Amniotic stem cell (primary cell): ENCODE measurements at regions not wholly inside any gene's neighbourhood (a gene's known extent, or its start where the extent isn't known, plus 50 kb on each side); places are given as distances from the start of the nearest gene placed in this dataset.
"Not testable (repeated sequence)": the region's sequence is repeated elsewhere in the genome, so short reads cannot be mapped to it uniquely, and the experiment has no call there.

Source experiments
- DNase-seq: peaks from one replicate; lab custom pipeline; 2025; lab: John Stamatoyannopoulos, UW

DNA sequence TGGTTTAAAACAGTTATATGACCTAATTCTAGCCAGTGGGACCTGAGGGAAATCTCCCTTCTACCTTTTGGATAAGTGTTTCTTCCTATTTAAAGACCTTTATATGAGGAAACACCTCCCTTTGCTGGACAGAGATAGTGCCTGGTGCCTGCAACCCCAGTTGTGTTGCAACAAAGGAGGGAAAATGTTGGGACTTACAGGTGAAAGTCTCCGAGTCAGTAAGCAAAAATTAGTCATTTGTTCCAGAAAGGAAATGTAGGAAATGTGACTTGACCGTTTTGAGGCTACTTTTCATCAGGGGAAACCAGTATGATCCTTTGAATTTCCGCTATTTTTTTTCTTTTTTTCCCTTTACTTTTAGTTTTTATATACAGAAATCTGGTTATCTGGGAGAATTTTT, 165.5 kb downstream of the DKK1 start:
- DNase-seq = no peak

DNA sequence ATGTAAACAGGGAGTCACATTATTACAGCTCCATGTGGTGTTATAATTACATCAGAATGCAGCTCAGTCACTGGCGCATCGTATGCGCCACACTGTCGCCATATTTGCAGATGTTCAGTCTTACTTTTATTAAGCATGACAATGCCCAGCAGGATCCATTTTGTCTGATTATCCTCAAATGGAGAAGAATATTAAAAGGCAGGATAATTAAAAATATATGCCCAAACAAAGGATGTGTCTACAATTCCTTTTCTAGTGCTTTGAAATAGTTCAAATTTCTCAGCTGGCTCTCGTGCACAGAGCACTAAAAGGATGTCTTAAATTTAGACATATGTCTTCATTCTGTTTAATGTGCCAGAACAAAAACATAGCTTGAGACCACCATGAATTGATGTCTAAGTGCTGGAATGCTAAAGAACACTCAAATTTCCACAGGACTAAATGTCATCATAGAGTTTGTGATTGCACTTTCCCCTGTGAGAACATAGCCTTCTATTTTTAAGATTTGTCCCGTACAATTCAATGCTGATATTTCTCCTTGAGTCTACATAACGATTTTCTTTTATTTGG, 168.0 kb downstream of the DKK1 start:
- no peak for DNase-seq

DNA sequence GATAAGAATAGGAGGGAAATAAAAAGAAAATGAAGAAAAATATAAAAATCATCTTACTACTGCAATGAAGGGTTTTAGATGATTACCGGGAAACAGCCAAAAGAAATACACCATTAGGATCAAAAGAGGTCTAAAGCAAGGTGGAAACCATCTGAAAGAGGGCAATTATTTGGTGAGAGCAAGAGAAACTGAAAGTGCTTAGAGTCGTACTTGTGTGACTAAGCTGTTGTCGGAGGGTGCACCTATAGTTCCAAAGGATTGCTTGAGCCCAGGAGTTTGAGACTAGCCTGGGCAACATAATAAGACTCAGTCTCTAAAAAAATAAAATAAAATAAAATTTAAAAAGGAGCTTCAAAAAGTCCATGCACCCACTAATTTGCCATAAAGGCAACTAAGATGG, 169.5 kb downstream of the DKK1 start:
- no peak for DNase-seq

DNA sequence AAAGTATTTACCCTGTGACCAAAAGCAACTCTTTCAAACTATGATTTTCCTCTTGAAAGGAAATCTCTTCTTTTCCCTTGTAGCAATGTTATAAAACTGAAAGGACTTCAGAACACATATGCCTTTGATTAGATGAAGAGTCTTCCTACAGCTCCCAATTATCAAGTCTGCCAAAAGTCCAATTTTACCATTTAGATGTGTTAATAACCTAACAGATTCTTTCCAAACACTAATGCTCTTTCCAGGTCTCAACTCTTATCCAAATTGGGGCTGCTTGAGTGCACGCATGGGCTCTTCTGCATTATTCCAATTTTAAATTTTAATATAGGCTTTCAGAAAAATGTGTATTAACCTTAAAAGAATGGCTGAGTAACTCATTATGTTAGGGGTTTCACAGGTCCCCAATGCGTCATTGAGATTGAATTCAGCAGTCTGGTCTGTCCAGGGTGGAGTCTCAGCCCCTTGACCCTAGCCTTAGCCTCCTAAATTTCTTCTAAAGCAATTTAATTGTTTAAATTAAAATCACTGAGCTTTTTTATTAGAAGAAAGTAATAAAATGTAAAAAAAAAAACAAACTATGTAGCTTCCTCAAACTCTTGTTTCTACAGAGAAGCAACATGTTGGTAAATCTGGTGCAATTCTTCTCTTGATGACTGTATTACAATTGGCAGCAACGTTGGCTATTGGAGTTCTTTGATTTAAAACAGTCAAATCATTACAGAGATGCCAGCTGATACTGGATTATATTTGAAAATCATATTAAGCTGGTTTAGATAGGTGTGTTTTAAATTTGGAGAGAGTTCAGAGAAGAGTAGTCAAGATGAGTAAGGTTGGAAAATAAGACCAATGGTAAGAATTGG, 170.4 kb downstream of the DKK1 start:
- DNase-seq = no peak

DNA sequence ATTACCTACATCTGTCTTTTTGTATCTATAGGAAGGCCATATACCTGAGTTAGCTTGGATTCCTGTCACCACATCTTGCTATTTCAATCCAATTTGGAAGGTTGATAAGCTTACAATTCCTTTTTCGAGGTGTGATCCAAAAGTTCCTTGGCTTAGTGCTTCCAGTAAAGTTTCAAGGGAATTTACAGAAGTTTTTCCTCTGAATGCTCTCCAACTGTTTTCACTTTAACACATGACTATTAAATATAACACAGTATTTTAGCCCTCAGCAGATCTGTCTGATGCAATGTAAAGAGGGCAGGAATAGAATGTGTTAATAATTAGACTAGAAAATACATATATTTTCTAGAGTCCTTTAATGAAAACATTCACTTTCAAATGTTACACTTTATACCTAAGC, 171.4 kb downstream of the DKK1 start:
- no peak for DNase-seq

DNA sequence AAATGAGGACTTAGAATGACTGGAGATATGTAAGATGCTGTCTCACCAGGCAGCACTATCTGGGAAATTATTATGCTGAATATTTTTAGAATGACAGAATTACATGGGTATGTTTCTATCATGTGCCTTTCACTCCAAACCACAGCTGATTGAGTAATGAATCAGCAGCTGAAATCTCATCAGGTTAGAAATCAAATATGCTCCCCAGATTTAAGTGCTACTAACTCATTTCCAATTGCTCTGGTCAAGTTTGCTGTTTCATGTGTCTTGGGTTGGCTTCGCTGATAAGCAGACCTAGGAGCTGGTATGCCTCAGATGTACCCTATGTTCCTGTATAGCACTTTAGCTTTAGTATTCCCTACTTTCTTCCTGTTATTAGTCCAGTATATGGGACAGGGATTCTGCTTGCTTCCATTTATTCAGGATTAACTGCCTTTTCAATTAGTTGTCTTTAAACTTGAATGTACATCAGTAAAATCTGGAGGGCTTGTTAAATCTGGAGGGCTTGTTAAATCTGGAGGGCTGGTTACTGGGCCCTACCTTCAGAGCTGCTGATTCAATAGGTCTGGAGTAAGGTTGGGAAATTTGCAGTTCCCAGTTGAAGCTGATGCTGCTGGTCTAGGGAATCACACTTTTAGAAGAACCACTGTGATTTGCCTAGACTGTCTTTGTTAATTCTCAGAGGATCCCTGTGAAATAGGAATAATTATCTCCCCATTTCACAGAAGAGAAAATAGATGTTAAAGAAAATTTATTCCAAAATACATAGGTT, 172.9 kb downstream of the DKK1 start:
- DNase-seq = peak; percentile 58

DNA sequence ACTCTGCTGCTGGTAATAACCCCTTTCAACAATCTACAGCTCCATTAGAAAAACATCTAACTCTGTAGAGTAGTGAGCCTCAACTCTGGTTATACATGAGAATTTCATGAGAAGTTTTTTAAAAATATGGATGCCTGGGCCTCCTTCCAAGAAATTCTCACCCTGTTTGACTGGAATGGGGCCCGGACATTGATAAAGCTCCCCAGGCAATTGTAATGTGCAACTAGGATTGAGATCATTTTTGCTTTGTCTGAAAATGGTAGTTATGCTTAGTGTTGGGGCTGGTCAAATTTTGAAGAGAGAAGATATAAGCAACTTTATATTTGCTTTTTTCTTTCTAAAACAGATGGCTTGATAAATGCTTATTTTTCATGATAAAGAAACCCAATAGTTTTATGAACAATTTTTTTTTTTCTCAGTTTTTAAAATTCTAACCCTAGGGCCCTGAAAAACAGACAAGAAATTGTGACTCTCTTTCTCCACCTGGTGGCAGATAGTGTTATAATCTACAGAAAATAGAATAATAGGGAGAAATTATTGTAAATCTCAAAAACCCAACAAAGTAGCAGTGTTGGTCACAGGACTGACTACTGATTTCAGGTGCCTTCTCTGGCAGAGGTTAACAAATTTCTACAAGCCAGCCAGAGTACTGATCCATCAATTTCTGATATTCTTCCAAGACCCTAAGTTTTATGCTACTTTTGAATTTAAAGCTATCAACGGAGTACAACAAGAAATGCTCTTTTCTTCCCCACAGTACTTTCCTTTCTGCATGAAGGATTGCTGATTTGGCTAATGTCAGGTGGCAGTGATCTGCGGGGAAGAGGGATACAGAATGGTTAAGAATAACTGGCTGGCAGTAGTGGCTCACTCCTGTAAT, 174.8 kb downstream of the DKK1 start:
- peak; percentile 36 for DNase-seq

DNA sequence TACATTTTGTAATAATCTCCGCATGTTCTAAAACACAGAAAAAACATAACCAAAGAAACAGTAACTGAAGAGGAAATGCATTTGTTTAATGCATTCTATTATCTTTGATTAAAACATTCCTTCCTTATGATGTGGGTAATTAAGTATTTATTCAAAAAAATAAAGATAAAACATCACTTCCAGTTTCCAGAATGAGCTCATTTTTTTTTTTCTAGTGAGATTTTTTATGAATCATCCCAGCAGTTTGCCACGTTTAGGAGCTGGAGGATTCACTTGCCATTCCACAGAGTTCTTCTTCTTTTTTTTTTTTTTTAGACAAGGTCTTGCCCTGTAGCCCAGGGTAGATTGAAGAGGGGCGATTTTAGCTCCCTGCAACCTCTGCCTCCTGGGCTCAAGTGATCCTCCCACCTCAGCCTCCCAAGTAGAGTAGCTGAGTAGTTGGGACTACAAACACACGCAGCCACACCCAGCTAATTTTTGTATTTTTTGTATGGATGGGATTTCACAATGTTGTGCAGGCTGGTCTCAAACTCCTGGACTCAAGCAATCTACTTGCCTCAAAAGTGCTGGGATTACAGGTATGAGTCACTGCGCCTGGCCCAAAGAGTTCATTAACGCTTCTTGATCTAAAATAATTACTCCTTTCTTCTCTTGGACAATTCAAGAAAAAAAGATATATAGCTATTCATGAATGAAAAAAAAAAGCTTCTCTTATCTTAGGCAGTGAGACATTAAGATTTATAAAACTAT, 177.3 kb downstream of the DKK1 start:
- DNase-seq = peak; percentile 5

DNA sequence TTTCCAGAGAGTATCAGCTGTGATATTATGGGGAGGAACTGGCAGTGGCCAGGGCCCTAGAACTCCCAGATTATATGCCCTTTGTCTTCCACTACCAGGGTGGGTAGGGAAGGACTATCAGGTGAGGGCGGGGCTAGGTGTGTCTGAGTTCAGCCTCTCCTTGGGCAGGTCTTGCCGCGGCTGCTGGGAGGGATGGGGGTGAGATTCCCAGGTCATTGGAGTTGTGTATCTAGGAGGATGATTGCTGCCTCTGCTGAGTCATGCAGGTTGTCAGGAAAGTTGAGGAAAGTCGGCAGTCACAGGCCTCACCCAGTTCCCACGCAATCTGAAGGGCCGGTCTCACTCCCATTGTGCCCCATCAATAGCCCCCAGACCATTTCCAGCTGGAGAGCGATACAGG, 185.2 kb downstream of the DKK1 start:
- DNase-seq = no peak

DNA sequence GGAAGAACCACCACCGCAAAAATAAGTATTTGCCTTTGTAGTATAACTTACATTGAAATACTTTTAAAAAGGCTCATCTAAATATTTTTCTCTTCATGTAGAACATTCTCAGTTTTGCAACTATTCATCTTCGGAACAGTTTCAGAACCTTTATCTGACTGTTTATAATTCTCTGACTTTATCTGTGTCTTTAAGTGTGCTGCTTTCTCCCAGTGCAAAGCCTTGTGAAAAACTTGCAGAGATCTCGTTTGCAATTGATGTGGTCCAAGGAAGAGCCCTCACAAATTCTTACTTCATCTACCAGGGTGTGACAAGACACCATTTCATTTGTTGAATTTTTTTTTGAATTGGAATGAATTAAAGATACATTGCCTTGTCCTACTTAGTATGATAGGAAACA, 186.4 kb downstream of the DKK1 start:
- DNase-seq = no peak

DNA sequence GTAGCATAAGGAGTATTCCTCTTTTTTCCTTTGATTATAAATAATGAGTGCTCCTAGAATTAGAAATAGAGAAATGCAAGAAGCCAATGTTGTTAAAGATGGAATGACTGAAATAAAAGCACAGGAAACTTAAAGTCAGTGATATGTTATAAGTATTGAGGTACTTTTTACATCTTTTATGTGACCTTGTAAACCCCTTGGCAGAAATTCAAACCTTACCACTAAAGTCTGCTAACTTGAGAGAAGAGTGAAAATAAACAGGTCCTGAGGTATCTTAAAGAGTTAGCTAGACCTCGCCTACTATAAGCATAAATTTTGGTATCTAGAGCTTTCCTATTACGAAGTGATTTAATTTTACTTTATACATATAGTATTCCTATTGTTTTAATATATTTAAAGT, 188.2 kb downstream of the DKK1 start:
- no peak for DNase-seq

DNA sequence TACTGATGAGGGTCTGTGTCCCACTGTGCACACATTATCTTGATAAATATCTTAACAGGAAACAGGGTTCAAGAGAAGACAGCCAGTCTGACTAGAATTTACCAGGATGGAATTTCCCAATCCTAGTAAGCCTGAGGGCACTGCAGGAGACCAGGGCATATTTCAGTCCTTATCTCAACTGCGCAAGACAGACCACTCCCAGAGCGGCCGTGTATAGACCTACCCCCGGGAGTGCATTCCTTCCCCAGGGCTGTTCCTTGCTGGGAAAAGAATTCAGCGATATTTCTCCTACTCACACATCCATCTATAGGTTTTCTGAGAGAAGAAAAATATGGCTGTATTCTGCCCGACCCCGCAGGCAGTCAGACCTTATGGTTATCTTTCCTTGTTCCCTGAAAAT, 191.3 kb downstream of the DKK1 start:
- not testable (repeated sequence) for DNase-seq

DNA sequence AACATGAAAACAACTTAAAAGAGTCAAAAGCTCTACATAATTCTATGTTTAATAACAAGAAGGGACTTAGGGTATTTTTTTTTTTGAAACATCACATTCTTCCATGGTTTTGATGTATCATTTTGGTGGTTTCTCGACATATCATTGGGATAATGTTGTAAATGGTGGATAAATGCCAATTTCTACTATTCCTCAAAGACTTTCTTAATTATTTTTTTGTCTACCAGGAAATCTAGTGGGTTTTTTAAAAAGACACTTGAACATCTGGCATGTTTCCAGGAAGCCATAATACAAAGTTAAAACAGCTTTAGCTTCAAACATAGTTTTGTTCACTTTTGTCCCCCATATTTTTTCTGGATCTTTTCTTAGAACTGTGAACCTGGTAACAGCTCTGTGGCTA, 200.4 kb downstream of the DKK1 start:
- no peak for DNase-seq

DNA sequence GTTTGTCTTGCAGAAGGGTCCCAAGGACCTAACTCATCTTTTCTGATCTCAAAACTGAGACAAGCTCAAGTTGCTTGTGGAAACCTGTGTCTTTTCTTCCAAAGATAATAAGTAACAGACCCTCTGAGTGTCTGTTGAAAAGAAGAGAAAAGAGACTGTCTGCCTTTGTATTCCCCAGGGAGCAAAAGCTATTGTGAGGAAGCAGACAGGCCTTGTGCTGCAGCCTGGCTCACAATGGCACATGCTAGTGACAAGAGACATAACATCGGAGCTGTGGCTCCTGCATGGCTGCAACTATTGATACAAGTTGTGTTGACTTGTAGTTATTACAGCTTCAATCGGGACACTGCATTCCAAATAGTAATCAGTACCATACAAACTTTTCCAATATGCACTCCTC, 202.9 kb downstream of the DKK1 start:
- DNase-seq = no peak

DNA sequence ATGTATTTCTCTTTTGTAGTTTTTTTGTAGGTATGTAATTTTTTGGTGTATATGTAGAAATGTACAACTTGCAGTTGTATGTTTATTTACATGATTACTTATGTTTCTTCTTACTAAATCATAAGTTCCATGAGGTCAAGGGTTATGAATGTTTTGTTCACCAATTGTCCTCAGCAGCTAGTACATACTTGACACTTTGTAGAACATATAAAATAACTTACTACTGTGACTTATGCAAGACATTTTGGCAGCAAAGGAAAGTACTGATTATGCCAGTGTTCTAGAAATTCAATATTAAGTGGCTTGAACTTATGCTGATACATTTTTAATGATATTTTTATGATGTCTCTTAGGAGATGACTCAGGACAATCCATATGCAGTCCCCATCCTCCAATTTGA, 209.6 kb downstream of the DKK1 start:
- no peak for DNase-seq

DNA sequence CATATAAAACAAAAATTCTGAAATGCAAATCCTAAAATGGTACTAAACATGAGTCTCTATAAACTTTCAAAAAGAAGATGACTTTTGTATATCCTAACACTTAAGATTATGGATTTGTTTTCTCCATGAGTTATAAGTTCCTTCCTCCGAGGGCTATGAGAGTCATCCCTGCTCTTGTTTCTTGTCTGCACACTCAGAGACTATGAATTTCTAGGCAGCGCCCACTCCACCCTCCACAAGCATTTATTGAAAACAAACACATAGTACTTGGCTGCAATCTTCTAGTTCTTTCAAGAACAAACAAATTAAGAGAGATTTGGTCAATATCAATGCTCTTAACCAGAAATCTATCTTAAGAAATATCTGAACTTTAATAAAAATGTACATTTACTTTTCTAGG, 211.7 kb downstream of the DKK1 start:
- peak; percentile 38 for DNase-seq

DNA sequence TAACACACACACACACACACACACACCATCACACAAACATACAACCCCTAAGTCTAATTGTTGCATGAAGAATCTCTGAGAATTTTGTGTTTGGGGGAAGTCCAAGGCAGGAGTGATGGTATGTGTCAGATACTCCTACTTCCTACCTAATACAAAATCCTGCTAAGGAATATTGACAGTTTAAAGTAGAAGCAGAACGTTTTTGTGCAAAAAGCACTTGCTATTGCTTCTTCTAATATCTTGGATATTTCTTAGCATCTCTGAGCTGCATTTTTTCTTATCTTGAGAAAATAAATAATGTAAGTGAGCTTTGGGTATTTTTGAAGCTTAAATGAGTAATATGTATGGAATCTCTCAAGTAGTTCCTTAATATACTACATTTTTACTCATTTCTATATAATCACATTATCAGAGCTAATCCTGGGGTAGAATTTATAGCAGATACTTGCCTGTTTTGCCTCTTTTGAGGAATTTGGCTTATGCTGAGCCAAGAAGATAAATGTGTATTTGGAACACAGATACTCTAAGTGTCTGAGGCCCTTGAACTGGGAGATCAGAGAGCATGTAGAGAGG, 212.3 kb downstream of the DKK1 start:
- no peak for DNase-seq

DNA sequence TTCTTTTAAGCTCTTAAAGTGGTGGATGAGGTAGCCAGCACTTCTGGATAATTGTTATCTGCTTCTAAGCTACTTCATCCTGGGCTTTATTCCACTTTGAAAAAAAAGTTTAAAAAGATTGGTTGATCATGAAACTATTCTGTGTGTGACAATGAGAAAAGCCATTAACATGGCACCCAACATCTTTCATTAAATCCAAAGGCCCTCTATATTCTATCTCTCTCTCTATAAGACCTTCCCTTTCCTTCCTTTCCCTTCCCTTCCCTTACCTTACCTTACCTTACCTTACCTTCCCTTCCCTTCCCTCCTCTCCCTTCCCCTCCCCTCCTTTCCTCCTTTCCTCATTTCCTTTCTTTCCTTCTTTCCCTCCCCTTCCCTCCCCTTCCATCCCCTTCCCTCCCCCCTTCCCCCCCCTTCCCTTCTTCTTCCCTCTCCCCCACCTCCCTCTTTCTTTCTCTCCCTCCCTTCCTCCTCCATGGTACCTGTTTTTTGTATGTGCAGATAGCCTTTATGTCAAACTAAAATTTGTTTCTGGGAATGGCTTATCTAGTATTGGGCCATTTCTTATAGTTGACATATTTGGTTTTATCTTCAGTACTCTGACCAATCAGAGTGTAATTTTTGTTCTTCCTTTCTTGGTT, 218.7 kb downstream of the DKK1 start:
- no peak for DNase-seq

DNA sequence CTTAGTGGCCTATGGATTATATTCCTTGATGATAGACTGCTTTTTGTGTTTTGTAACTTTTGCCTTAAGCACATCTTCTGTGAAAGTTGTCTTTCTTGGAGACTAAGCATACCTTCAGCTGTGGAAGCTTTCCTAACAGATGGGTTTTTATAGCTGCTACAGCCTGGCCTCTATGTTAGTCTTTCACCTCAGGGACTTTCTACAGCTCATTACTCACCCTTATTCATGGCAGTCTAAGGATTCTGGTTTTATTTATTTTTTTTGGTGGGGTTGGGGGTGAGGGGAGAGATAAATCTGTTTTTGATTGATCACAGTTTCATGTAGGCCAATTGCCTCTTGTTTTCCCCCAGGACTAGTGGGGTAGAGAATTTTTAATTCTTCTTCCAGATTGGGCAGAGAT, 219.9 kb downstream of the DKK1 start:
- DNase-seq = no peak

DNA sequence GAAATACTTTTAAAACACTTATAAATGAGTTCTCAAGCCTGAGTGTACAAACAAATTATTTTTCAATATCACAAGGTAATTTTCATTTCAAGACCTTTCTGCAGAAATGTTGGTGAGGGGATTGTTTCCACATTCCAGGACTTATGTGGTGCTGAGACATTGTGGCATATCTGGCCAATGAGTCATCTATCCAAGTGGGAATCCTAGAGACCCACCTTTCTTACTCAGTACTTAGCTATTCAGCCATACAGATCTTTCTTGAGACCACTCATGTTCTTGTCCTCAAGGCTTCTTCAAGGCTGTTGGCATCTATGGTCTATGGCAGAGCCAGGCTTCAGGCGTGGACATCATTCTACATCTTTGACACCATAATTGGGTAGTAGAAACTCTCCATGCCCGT, 225.4 kb downstream of the DKK1 start:
- DNase-seq = no peak
